Parathyroid adenoma (tissue), 2 donors: ENCODE measurements at regions not wholly inside any gene's neighbourhood (a gene's known extent, or its start where the extent isn't known, plus 50 kb on each side); places are given as distances from the start of the nearest gene placed in this dataset.

Experiments
- H2AFZ ChIP-seq: fragments of 300-600 bp; sonication (generic); one replicate; pipeline ENCODE4 v1.7.0; 2017; ENCODE audit warnings: antibody characterized with exemption, mild to moderate bottlenecking
- H3K27ac ChIP-seq: fragments of 300-600 bp; sonication (generic); one replicate; pipeline ENCODE4 v1.7.0; 2017
- H3K27me3 ChIP-seq: fragments of 300-600 bp; sonication (generic); one replicate; pipeline ENCODE4 v1.7.0; 2017; ENCODE audit warnings: low read length; ENCODE audit not compliant: control insufficient read depth, insufficient read depth
- H3K36me3 ChIP-seq: fragments of 300-600 bp; sonication (generic); one replicate; pipeline ENCODE4 v1.7.0; 2017; ENCODE audit warnings: low read length; ENCODE audit not compliant: control insufficient read depth, insufficient read depth
- H3K4me1 ChIP-seq: fragments of 300-600 bp; sonication (generic); one replicate; pipeline ENCODE4 v1.7.0; 2017; ENCODE audit warnings: control low read depth
- H3K4me2 ChIP-seq: fragments of 300-600 bp; sonication (generic); one replicate; pipeline ENCODE4 v1.7.0; 2017; ENCODE audit warnings: low read length
- H3K4me3 ChIP-seq: fragments of 300-600 bp; sonication (generic); one replicate; pipeline ENCODE4 v1.7.0; 2017; ENCODE audit warnings: low read depth, low read length
- H3K79me2 ChIP-seq: fragments of 300-600 bp; sonication (generic); one replicate; pipeline ENCODE4 v1.7.0; 2017; ENCODE audit warnings: control low read depth
- H3K9ac ChIP-seq: fragments of 300-600 bp; sonication (generic); one replicate; pipeline ENCODE4 v1.7.0; 2017; ENCODE audit warnings: mild to moderate bottlenecking
- H3K9me3 ChIP-seq: fragments of 300-600 bp; sonication (generic); one replicate; pipeline ENCODE4 v1.7.0; 2017; ENCODE audit warnings: low read length; ENCODE audit not compliant: control insufficient read depth
- TF ChIP-seq, protein P1 (sequence below): fragments of 300-600 bp; sonication (generic); IDR thresholded peaks from one replicate; pipeline ENCODE4 v1.7.0; 2017; ENCODE audit warnings: antibody characterized with exemption, mild to moderate bottlenecking
- donor health status: primary hyperparathyroidism.

DNA sequence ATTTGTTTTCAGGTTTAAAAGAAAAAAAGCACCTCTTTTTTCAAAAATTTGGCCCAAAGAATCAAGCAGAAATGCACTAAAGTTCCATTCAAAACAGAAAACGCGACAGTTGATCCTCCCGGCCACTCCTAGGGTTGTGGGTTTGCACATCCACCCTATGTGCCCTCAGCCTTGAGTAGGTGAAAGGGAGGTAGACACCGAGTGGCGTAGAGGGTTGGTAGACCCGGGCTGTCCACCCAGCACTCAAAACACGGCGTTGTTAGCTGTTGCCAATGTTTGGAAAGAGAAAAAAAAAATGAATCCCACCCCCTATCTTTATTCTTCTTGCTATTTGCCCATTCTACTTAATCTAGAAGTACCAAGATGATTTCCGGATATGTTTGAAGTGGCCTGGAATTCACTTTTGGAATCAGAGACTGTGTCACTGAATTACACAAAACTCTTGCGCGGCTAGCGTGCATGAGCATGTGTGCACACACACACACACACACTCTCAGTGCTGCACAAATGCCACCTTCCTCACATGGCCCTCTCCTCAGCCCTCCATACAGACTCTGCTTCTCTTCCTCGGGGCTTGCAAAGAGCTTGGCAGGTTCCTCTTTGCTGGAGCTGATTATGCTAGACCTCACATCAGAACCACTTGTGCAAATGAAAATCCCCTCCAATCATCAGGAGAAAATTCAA, 110.2 kb upstream of the HAND1 start:
- H3K27me3 ChIP-seq = no peaks in the 10 kb centered on the region
- no peaks in the 10 kb centered on the region for H3K4me1 ChIP-seq
- no peak overlapping the region for H3K4me3 ChIP-seq
- no peaks in the 10 kb centered on the region for H3K79me2 ChIP-seq
- no peak overlapping the region for H3K27ac ChIP-seq
- H2AFZ ChIP-seq = no peak overlapping the region
- H3K9me3 ChIP-seq = no peaks in the 10 kb centered on the region
- no peak overlapping the region for H3K4me2 ChIP-seq
- TF ChIP-seq, protein P1, sequence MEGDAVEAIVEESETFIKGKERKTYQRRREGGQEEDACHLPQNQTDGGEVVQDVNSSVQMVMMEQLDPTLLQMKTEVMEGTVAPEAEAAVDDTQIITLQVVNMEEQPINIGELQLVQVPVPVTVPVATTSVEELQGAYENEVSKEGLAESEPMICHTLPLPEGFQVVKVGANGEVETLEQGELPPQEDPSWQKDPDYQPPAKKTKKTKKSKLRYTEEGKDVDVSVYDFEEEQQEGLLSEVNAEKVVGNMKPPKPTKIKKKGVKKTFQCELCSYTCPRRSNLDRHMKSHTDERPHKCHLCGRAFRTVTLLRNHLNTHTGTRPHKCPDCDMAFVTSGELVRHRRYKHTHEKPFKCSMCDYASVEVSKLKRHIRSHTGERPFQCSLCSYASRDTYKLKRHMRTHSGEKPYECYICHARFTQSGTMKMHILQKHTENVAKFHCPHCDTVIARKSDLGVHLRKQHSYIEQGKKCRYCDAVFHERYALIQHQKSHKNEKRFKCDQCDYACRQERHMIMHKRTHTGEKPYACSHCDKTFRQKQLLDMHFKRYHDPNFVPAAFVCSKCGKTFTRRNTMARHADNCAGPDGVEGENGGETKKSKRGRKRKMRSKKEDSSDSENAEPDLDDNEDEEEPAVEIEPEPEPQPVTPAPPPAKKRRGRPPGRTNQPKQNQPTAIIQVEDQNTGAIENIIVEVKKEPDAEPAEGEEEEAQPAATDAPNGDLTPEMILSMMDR = no peak
- H3K9ac ChIP-seq = no peak overlapping the region
- no peaks in the 10 kb centered on the region for H3K36me3 ChIP-seq

DNA sequence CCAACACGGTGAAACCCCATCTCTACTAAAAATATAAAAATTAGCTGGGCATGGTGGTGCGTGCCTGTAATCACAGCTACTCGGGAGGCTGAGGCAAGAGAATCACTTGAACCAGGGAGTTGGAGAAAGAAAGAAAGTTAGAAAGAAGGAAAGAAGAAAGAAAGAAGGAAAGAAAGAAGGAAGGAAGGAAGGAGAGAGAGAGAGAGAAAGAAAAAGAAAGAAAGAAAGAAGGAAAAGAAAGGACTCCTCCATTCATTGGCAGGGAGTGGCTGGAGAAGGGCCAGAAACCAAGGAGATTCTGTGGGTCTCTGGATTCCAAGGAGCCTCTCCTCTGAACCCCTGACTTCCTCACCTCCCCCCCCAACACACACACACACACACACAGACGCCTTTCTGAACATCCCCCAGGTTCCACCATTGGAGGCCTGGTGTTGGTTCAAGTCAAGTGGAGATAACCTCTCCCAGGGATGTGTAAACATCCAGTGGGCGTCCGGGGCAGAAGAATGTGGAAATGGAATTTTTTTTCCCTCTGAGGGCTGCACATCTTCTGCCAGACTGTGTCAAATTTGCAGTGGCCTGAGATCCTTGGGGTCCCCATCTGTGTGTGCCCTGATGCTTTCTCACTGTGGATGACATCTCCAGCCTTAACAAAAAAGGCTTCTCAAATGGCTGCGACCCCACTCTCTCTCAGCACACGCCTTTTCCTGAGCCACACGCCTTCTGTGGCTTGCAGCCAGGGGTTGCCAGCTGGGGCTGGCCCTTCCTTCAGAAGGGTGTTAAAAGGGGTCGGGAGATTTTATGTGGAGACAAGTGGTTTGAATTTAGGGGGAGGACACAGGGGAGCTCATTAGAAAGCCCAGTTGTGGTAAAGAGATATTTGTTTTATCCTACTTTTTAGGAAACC, 109.3 kb upstream of the HAND1 start:
- Histone ChIP-seq H2AFZ (no peak overlapping the region), H3K79me2 (no peaks in the 10 kb centered on the region), H3K9ac (no peak overlapping the region), H3K9me3 (no peaks in the 10 kb centered on the region), H3K4me3 (no peak overlapping the region), H3K36me3 (no peaks in the 10 kb centered on the region), H3K27me3 (no peaks in the 10 kb centered on the region), H3K4me2 (no peak overlapping the region), H3K4me1 (no peaks in the 10 kb centered on the region), H3K27ac (no peak overlapping the region)
- TF ChIP-seq, protein P1 = no peak

DNA sequence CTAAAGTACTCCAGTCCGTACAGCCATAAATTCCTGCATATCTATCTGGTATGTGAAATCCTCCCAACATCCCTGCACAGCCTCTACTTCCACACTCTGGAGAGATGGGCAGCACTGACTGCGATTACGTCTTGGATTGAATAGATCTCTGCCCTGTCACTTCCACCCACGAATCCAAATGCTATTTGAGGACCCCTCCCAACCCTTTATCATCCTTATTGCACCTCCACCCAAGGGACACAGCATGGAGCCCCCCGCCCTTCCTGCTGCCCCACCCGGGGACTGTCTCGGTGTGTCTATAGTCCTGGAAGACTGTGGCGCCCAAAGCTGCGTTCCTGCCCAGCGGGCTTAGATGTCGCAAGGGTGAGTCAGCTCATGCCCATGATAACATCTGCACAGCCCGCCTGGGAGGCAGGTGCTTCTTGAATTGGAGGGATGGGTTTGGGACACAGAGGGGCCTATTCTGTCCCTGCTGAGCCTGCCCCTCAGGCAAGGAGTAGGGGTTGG, 105.7 kb upstream of the HAND1 start:
- H3K27ac ChIP-seq = no peak overlapping the region
- no peak overlapping the region for H3K4me2 ChIP-seq
- H3K4me1 ChIP-seq = no peaks in the 10 kb centered on the region
- no peaks in the 10 kb centered on the region for H3K27me3 ChIP-seq
- no peak overlapping the region for H3K4me3 ChIP-seq
- no peak overlapping the region for H3K9ac ChIP-seq
- H3K9me3 ChIP-seq = no peaks in the 10 kb centered on the region
- H2AFZ ChIP-seq = no peak overlapping the region
- H3K36me3 ChIP-seq = no peaks in the 10 kb centered on the region
- H3K79me2 ChIP-seq = no peaks in the 10 kb centered on the region
- TF ChIP-seq, protein P1 = no peak

DNA sequence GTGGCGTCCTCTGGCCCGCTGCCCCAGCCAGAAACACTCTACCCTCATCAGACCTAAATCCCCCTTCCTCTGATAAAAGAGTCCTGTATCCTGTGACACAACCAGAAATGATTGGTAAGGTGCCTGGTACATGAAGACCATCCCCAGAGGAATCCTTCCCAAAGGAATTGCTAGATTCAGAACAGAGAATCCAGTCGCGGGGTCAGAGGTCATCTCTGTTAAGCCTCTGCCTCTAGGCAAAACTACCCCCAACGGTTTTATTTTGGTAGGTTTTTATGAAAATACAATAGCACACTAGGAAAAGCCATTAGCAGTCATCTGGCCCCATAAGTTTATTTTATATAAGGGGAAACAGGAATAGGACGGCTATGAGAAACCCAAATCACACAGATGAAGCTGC, 102.4 kb upstream of the HAND1 start:
- H3K79me2 ChIP-seq = no peaks in the 10 kb centered on the region
- H3K27me3 ChIP-seq = no peaks in the 10 kb centered on the region
- H3K4me1 ChIP-seq = no peaks in the 10 kb centered on the region
- no peak overlapping the region for H3K27ac ChIP-seq
- H3K9ac ChIP-seq = no peak overlapping the region
- no peak overlapping the region for H2AFZ ChIP-seq
- H3K4me2 ChIP-seq = no peak overlapping the region
- H3K4me3 ChIP-seq = no peak overlapping the region
- H3K36me3 ChIP-seq = no peaks in the 10 kb centered on the region
- TF ChIP-seq, protein P1 = no peak
- H3K9me3 ChIP-seq = no peaks in the 10 kb centered on the region
